Fibroblast of skin of left quadriceps (primary cell): ENCODE measurements at regions not wholly inside any gene's neighbourhood (a gene's known extent, or its start where the extent isn't known, plus 50 kb on each side); places are given as distances from the start of the nearest gene placed in this dataset.

ENCODE experiments used
- DNase-seq, 2 experiments: peaks; one replicate each; pipeline ENCODE4 v3.0.0-alpha.2; 2013; ENCODE audit warnings: low read depth in 2 of 2

DNA sequence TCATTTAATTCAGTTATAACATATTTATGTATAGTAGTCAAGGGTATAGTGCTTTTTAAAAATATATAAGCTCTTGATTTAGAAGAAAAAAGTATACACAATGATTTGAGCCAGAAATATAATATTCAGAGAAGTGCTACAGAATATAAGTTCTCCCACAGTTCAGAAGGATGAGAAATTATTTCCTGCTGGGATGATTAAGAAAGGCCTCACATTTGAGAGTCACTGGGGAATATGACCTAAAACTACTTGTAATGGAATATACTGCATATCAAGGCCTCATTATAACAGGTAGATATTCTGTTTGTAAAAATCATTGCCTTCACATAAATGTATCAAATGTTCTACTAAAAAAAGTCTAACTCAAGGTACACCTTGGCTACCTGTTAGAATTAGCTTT lies 203.5 kb downstream of the MBD2 start:
- no peak for DNase-seq

DNA sequence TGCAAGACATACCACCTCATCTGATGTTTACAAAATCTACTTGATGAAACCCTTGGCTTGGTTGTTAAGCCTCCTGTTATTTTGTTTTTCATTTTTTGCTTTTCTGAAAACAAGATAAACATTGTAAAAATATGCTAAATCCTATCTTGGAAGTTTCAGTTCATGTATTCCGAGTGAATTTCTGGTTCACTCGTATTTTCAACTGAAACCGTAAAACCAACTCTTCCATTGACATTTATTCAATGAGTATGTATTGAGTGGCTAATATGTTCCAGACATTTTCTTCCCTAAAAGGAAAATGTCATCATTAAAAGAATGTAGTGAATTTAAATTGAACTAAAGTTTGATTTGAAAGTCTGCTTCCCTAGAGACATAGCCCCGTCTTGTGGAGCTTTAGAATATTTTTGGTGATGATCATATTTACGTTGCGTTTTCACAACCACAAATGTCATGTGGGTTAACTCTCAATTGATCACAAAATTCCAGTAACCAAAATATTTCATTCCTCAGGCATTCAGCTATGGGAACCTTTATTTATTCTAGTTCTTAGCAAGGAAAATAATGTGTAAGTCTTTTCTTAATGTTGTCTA lies 204.2 kb downstream of the MBD2 start:
- DNase-seq: peak; percentile 68

DNA sequence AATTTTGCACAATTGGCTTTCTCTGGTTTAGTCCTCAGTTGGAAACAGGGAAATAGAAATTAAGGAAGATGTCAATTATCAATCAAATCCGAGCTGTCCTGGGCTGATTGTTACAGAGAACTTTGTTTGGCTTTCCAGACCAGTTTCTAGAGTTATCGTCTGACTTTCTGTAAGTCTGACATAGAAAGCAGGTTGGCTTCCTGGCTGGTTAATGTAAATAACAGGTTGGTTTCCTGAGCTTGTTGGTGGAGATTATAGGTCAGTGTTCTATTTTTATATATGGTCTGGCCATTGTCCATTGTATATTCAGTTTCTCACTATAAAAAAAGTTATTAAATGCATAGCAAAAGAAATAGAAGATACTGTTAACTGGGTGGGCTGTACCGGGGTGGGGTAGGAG lies 204.8 kb downstream of the MBD2 start:
- DNase-seq: no peak

DNA sequence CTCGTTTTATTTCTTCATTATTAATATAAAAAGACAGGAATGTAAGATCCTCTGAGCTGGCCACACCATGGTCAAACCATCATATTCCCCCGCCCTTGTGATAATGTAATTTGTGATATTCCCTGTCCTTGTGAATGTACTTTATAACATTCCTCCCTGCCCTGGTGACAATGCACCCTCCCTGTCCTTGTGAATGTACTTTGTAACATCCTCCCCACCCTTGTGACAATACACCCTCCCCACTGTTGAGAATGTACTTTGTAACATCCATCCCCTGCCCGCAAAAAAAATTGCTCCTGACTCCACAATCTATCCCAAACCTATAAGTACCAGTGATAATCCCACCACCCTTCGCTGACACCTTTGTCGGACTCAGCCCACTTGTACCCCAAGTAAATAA lies 211.0 kb downstream of the MBD2 start:
- no peak for DNase-seq

DNA sequence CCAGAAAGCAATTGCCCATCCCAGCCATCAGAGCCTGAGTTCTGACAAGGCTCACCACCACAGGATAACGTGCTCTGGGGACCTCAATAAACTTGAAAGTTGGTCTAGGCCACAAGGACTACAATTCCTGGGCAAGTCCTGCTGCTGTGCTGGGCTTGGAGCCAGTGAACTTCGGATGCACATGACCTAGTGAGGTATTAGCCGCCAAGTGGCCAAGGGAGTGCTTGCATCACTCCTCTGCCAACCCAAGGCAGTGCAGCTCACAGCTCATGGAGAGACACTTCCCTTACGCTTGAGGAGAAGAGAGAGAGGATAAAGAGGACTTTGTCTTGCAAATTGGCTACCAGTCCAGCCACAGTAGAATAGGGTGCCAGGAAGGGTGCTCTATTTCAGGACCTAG lies 219.6 kb downstream of the MBD2 start:
- no peak for DNase-seq

DNA sequence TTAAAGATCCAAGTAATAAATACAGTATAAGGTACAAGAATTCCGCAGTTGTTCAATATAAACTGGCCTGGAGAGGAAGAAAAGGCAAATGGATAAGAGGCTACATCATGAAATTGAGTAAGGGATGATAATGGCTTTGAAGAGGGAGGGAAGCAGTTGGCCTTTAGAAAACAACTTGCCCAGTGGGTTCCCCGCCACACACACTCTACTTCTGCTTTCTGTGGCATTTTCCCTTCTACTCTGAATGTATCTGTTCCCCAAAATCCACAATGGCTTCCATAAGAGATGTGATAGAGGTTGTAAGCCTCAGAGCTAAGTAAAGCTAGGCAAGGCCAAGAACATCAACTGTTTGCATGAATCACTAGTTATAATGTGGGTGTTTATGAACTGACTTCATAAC lies 221.3 kb downstream of the MBD2 start:
- DNase-seq: no peak

DNA sequence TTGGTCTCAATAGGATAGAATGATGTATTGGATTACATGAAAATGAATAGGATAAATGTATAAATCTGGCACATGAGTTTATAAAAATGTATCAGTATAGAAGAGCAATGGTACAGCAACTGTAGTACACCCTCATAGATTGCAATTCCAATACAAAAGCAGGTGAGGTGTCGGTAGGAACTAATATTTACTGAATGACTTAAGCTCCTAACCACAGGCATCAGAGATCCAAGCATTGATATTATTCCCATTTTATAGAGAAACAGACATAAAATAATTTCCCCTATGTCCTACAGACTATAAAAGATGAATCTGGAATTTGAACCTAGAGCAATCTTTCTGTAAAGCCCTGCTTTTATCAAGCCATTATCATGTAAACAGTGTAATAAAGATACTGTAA lies 227.4 kb downstream of the MBD2 start:
- DNase-seq: no peak

DNA sequence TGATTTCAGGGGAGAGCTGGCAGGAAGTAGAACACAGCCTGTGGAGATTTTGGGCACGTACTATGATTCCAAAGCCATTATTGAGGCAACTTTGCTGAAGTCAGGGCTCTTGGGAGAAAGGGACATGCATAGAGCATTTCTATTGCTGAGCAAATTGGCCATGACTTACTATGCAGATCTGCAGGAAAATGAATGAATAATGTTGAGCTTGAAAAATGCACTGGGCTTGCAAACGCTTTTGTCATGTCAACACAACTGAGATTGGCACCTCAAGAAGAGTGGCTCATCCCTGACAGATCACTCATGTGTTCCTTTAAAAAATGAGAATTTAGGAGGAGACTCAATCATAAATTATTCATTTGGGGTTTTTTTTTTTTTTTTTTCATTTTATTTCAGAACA lies 230.5 kb downstream of the MBD2 start:
- no peak for DNase-seq

DNA sequence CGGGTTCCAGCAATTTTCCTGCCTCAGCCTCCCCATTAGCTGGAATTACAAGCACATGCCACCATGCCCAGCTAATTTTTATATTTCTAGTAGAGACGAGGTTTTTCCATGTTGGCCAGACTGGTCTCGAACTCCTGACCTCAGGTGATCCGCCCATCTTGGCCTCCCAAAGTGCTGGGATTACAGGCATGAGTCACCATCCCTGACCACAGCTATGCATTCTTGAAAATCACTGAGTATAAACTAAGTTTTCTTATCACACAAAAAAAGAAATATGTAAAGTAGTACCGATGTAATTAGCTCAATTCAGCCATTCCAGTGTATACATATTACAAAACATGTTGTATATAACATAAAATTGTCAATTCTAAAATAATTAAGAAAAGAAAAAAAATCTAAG lies 232.7 kb downstream of the MBD2 start:
- peak; percentile 22 to 25 for DNase-seq

DNA sequence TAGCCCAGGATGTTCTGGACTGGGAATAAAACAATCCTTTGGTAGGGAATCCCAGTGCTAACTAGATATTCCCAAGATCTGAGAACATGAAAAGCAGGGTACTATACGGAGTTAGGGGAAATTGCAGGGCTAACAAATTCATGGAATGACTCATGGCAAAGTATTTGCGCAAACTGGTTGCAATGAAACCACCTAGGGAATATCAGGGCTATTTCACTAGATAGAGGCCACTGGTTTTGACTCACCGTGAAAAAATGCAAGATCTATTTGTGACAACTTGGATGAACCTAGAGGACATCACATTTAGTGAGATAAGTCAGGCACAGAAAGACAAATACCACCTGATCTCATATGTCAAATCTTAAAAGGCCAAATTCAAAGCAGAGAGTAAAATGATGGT lies 233.3 kb downstream of the MBD2 start:
- DNase-seq: peak; percentile 70 to 74

DNA sequence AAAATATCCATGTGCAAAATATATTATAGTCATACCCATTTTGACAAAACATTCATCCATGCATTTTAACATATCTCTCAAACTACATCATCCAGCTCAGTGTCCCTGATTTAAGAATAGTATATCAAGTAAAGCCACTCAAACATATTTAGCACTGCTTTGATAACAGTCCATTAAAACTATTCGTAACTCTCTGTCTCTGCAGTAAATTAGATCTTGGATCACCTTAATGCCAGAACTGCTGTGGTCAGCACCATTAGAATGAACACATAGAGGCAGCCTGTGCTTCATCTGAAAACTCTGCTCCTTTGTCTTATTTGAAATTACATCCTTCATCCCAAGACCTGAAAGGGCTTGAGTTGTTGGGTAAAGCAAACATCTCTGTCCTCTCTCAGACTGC lies 234.0 kb downstream of the MBD2 start:
- no peak for DNase-seq

DNA sequence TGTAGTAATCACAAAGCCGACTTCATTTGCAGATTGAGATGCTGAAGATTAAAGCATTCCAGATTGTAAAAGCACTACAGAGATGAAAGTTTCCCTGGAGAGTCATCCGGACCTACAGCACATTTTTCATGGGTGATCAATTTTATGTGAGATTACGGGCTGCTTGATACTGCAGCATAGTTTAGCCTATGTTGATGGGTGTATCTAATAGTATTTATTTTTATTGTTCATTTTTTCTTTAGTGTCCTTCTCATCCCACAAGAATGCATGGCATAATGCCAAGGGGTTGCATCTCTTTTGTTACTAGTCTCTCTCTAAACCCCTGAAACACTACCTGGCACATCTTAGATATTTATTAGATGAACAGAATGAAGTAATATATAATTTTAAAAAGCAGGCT lies 240.4 kb downstream of the MBD2 start:
- peak; percentile 29 to 43 for DNase-seq

DNA sequence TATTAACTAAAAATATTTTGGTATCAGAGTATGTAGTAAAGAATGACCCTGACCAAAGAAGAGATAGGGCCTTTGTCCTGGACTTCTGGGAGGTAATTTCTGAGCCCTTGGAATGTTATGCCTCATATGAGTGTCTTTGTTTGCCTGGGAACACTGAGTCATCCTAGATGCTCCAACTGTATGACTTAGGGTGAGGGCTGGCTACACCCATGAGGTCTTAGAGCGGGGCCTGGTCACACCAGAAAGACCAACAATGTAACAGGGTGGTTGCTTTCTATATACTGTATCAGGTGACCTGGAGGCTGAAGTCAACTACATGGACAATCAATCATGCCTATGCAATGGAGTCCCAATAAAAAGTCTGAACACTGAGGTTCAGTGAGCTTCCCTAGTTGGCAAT lies 253.1 kb downstream of the MBD2 start:
- no peak for DNase-seq

DNA sequence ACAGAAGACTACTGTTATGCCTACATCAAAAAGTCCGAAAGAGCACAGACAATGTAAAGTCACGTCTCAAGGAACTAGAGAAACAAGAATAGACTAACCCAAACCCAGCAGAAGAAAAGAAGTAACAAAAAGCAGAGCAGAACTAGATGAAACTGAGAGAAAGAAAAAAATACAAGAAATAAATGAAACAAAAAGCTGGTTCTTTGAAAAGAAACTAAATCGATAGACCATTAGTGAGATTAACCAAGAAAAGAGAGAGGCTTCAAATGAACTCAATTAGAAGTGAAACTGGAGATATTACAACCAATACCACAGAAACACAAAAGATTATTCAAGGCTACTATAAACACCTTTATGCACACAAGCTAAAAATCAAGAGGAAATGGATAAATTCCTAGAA lies 271.8 kb downstream of the MBD2 start:
- no peak for DNase-seq

DNA sequence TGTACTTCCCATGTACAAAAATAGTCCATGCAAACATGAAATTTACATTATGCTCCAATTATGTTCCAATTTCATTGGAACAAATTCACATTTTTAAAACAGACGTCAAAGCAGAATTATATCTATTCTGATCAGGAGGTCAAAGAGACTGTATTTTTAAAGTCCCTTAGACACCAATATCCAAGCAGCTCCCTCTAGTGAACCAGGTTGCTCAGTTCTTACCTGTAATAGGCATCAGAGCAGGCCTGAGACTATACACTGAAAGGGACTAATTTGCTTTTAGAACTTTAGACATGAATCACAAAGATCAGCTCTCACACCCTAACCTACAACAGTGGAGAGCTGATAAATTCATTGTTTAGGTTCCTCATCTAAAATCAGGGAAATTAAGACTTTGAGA lies 273.9 kb downstream of the MBD2 start:
- DNase-seq: no peak

DNA sequence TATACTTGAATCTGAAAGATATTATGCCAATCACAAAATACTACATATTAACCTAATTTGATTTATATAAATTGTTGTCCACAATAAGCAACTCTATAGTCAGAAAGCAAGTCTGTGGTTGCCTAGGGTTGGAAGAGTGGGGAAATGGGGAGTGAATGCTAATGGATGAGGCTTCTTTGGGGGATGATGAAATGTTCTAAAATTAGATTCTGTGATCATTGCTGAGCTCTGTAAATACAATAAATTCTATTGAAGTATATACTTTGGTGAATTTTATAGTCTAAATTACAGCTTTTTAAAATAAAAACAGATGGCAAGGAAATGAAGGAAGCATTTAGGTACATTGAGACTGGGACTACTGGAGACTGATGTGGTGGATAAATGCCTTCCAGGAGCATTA lies 275.5 kb downstream of the MBD2 start:
- peak; percentile 57 to 68 for DNase-seq

DNA sequence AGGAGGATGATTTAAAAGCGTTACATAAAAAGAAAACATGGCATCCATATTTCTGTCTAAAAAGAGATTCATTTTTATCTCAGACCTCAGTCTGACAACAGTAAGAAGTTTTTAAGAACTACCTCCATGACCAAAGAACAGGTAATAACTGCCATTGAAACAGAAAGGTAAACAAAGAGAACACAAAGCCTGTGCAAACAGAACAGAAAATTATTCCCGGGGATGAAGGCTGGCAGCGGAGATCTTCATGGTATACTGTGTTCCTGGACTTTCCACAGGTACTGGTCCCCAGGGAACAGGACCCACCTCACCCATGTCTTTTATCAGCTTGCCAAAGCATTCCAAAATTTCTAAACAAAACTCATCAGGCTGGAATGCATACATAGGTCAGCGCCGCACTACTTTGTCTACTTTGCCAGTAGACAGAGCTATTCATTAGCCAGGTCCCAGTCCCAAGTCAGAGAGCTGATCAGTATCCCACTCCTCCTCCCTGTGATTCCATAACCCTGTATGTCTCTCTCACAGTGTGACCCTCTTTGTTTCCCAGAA lies 277.3 kb downstream of the MBD2 start:
- no peak for DNase-seq

DNA sequence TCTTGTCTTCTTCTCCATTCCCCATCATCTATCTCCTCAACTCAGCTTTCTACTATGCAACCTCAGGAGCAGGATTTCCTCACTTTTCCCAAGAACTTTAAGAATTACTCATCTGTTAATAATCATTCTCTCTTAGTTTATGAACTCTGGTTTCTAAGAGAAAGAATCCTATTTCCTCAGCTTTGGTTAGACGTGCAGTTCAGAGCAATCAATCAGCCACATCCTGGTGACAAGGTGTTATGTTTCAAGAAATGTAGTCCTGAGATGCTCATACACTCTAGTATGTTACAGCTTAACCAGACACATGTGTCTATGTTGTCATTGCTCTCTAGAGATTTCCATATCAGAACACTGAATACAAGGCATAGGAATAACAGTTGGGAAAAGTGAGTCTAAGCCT lies 277.9 kb downstream of the MBD2 start:
- DNase-seq: peak; percentile 90 to 91

DNA sequence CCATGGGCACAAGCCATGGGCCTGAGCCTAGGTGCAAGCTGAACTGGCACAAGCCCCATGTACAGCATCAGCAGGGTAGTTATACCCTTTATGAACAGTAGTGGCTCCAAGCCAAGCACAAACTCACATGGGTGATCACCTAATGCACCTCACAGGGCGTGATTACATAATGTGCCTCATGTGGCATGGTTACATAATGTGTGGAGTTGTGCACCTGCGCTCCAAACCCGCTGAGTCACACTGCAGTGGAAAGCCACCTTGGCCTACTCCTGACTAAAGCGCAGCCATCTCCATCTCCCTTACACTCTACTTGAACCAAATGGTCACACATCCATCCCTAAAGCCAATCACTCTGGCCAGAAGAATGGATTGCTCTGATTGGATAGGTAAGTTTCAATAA lies 279.7 kb downstream of the MBD2 start:
- DNase-seq: no peak

DNA sequence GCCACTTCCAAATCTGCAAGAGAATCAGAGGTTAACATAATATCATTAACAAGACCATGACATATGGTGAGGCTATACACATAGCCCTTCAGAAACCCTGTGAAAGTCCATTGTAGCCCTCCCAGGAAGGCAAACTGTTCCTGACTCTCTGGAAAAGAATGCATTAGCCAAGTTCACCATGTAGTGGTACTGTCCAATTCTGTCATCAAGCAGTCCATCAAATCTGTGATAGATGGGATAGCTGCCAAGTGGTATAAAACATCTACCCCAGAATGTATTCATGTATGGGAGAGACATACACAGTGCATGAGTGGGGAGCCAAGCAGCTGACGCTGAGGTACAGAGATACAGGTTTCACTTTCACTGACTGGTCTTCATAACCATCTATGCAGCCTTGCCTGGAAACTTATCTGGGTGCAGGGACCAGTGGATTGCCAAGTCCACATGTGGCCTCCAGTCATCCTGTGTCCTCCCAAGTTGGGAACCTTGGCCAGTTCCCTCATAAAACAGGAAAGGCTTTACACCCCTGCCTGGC lies 281.1 kb downstream of the MBD2 start:
- DNase-seq: peak; percentile 83 to 84

DNA sequence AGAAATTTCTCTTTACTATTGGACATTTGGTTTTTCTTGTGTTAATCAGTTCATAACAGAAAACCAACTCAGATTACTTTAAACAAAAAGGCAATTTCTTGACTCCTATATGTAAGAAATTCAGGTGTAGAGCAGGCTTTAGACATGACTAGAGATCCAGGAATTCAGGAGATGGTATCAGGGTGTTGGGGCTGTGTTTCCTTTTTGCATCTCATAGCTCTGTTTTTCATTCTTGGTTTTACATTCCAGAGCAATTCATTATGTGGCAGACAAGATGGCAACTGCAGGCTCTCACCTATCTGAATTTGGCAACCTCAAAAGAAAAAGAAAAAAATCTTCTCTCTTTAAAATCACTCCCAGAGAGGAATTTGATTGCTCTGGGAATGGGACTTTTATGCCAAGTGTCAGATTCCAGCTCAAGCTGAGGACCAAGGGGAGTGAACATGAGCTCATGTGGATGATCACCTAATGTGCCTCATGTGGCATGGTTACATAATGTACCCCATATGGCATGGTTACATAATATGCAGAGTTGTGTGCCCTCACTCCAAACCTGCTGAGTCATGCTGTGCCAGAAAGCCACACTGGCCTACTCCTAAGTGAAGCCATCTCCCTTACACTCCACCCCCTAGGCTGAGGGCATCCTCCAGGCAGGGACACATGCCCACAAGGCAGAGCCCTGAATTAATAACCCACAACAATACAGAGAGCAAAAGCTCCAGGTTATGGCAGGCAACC lies 282.7 kb downstream of the MBD2 start:
- DNase-seq: no peak

DNA sequence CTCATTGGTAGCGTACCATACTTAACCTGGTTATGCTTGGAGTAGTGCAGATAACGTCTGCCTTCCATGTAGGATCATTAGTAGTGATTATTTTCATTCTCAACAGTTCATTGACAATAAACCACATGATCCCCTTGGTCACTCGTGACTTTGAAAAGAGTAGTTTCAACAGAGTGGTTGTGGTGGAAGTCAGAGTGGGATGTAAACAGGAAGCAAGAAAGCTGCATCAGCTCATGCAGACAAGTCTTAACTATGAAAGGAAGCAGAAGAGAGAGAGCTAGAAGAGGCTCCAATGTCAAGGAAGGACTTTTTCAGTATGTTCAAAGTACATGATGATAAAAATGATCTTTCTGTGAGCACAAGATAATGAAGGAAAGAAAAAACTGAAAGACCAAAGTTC lies 287.4 kb downstream of the MBD2 start:
- DNase-seq: no peak

DNA sequence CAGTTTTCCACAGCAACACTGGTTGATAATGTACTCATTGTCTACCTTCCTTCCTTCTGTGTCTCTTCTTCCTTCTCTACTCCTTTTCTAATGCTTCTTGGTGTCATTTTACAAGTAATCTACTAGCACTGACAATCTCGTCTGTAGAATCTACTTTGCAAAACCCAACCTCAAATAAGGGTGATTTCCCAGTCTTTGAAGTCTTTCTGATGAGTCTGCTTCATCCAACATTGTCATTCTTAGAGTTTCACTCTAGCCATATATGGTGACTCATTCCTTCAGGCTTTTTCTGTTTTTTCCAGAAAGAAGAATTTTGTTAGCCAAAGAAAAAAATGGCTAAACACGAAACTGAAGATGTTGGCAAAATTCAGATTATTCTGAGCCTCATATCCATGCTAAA lies 288.7 kb downstream of the MBD2 start:
- no peak for DNase-seq
